HepG2 (cell line): ENCODE measurements at regions not wholly inside any gene's neighbourhood (a gene's known extent, or its start where the extent isn't known, plus 50 kb on each side); places are given as distances from the start of the nearest gene placed in this dataset.
A peak's percentile ranks its signal among the peaks of the same experiment; 100 is the strongest.

Experiments used
- ATAC-seq: fragments of 200-7000 bp; cut with Tn5 transposase; 3 replicates; pipeline ENCODE4 v1.9.1; 2020; ENCODE audit warnings: mild to moderate bottlenecking, moderate library complexity
- BruUV-seq: library from RNA; stranded (reverse); fragments of 400-500 nt; replicated peaks from 2 replicates; lab custom pipeline; 2021; lab: Mats Ljungman, UMichigan
- CTCF ChIA-PET: fragments of 300-600 bp; formaldehyde crosslinking; extraction: SDS; loops from one replicate; lab custom pipeline; 2021; ENCODE audit warnings: low total read pairs, inconsistent platforms, low intra/inter-chr PET ratio; lab: Yijun Ruan, JAX
- POLR2A ChIA-PET: fragments of 350-600 bp; sonication (Branson Sonifier 250); formaldehyde crosslinking; loops from one replicate; lab custom pipeline; 2020; ENCODE audit warnings: antibody characterized with exemption, inconsistent platforms; lab: Yijun Ruan, JAX
- DNase-seq: peaks from one replicate; pipeline ENCODE4 v3.0.0-alpha.2; 2015; ENCODE audit warnings: low spot score
- FAIRE-seq: peaks from 3 replicates; lab custom pipeline; 2011; peaks lifted over from hg19 to GRCh38; lab: Jason Lieb, UNC
- H2AFZ ChIP-seq: one replicate; pipeline ENCODE4 v1.6.1; 2011; ENCODE audit warnings: low read length, inconsistent platforms
- H3K27ac ChIP-seq: fragments of 300-600 bp; 3 replicates; pipeline ENCODE4 v1.8.0; 2011; ENCODE audit warnings: mixed run types, mild to moderate bottlenecking, mixed read lengths, low read length, inconsistent platforms; ENCODE audit not compliant: insufficient read depth; ENCODE audit errors: extremely low read length
- H3K27me3 ChIP-seq, 2 experiments: fragments of 200-600 bp in 1 of 2; 2 replicates in 1 of 2; 3 replicates in 1 of 2; pipeline versions ENCODE4 v1.6.0 to v1.8.0; 2011; ENCODE audit warnings: low read length in 2 of 2, mild to moderate bottlenecking in 2 of 2, moderate library complexity in 2 of 2, inconsistent platforms in 1 of 2; ENCODE audit not compliant: insufficient read depth in 2 of 2, control insufficient read depth in 1 of 2
- H3K36me3 ChIP-seq, 2 experiments: fragments of 200-600 bp in 1 of 2; replicated peaks in 1 of 2; 2 replicates in 1 of 2; 3 replicates in 1 of 2; pipeline versions ENCODE4 v1.5.1 to v1.8.0; 2011; ENCODE audit warnings: low read length in 2 of 2, inconsistent platforms in 1 of 2; ENCODE audit not compliant: insufficient read depth in 2 of 2, control insufficient read depth in 1 of 2
- H3K4me1 ChIP-seq: 2 replicates; pipeline ENCODE4 v1.5.1; 2012; ENCODE audit warnings: low read length, inconsistent platforms; ENCODE audit not compliant: insufficient read depth
- H3K4me2 ChIP-seq: 2 replicates; pipeline ENCODE4 v1.6.0; 2011; ENCODE audit warnings: low read depth, low read length, inconsistent platforms
- H3K4me3 ChIP-seq, 3 experiments: fragments of 200-600 bp in 1 of 3; sonication (generic), shearing (Covaris generic) in 1 of 3; replicated peaks in 1 of 3; 2 replicates each; pipeline ENCODE4 v1.5.1; 2011 to 2016; ENCODE audit warnings: low read length in 3 of 3, inconsistent platforms in 2 of 3, low read depth in 2 of 3, mild to moderate bottlenecking in 2 of 3, control low read depth in 1 of 3, mixed read lengths in 1 of 3; ENCODE audit not compliant: insufficient read depth in 1 of 3
- H3K79me2 ChIP-seq: one replicate; pipeline ENCODE4 v1.6.1; 2011; ENCODE audit warnings: low read length, inconsistent platforms; ENCODE audit not compliant: insufficient read depth
- H3K9ac ChIP-seq: 2 replicates; pipeline ENCODE4 v1.6.0; 2011; ENCODE audit warnings: mild to moderate bottlenecking, low read depth, low read length, inconsistent platforms; ENCODE audit not compliant: insufficient read depth
- H3K9me3 ChIP-seq: 2 replicates; pipeline ENCODE4 v1.5.1; 2012; ENCODE audit warnings: mild to moderate bottlenecking, low read length
- H4K20me1 ChIP-seq: 2 replicates; pipeline ENCODE4 v1.6.0; 2011; ENCODE audit warnings: inconsistent platforms, mild to moderate bottlenecking, low read length, moderate library complexity; ENCODE audit not compliant: insufficient read depth
- ATF7-NPFF ChIP-seq: sonication (generic); formaldehyde crosslinking; IDR thresholded peaks from 2 replicates; pipeline ENCODE4 v1.8.1; 2023; ENCODE audit warnings: mild to moderate bottlenecking, low read depth, missing genetic modification reagents, moderate library complexity
- FOXM1 ChIP-seq: sonication (generic); formaldehyde crosslinking; IDR thresholded peaks from 2 replicates; pipeline ENCODE4 v1.5.0; 2020; ENCODE audit warnings: missing genetic modification reagents
- HNF4G ChIP-seq, 2 experiments: sonication (generic) in 1 of 2; formaldehyde crosslinking in 1 of 2; IDR thresholded peaks; 2 replicates each; pipeline versions ENCODE4 v1.4.0 to v1.6.1; 2011 to 2020; ENCODE audit warnings: borderline replicate concordance in 2 of 2, low read depth in 2 of 2, mild to moderate bottlenecking in 2 of 2, low read length in 1 of 2, missing genetic modification reagents in 1 of 2, moderate library complexity in 1 of 2
- HOXD1 ChIP-seq: sonication (generic); formaldehyde crosslinking; IDR thresholded peaks from 2 replicates; pipeline ENCODE4 v1.5.0; 2020; ENCODE audit warnings: missing genetic modification reagents
- KDM4B ChIP-seq: sonication (generic); formaldehyde crosslinking; IDR thresholded peaks from 2 replicates; pipeline ENCODE4 v1.4.0; 2020; ENCODE audit warnings: missing genetic modification reagents
- MAFK ChIP-seq, 2 experiments: IDR thresholded peaks in 1 of 2; conservative IDR thresholded peaks in 1 of 2; 2 replicates each; pipeline ENCODE4 v1.6.1; 2011; ENCODE audit warnings: improper control_type of control experiment in 2 of 2, low read length in 2 of 2
- PREB ChIP-seq: sonication (generic); formaldehyde crosslinking; IDR thresholded peaks from 2 replicates; pipeline ENCODE4 v1.4.0; 2020; ENCODE audit warnings: missing genetic modification reagents
- RAD21 ChIP-seq: fragments of 450-650 bp; formaldehyde crosslinking; IDR thresholded peaks from 2 replicates; pipeline ENCODE4 v1.5.0; 2020; ENCODE audit warnings: mild to moderate bottlenecking
- STAT6 ChIP-seq: sonication (generic); formaldehyde crosslinking; IDR thresholded peaks from 2 replicates; pipeline ENCODE4 v1.4.0; 2020; ENCODE audit warnings: missing genetic modification reagents, mild to moderate bottlenecking, borderline replicate concordance
- TFDP2 ChIP-seq: sonication (generic); formaldehyde crosslinking; IDR thresholded peaks from 2 replicates; pipeline ENCODE4 v1.4.0; 2020; ENCODE audit warnings: missing genetic modification reagents
- ZNF614 ChIP-seq: IDR thresholded peaks from 2 replicates; pipeline ENCODE4 v1.6.1; 2018; ENCODE audit warnings: missing biosample characterization, missing genetic modification reagents, inconsistent platforms, borderline replicate concordance
- ZNF777 ChIP-seq: sonication (generic); formaldehyde crosslinking; IDR thresholded peaks from 2 replicates; pipeline ENCODE4 v1.4.0; 2020; ENCODE audit warnings: missing genetic modification reagents
- WGBS: methylation state at CpG from one replicate; pipeline ENCODE4 v1.1.6; 2017; ENCODE audit warnings: low lambda C conversion rate; 5-methylcytosine and 5-hydroxymethylcytosine counted together
- in situ Hi-C: cut with HindIII; loops from 2 replicates; pipeline ENCODE4 v1.10.0; 2017; ENCODE audit warnings: low pct_unique_long_range_greater_than_20kb; ENCODE audit not compliant: extremely low pct_ligation_motif_present
- intact Hi-C: fragments of 100-400 bp; cut with micrococcal nuclease; formaldehyde crosslinking; loops from one replicate; pipeline ENCODE4 v1.10.0; 2022; ENCODE audit not compliant: unreplicated experiment

- TF ChIP-seq STAT6 (CRISPR knock-in tag) (no peak), RAD21 (CRISPR knock-in tag) (no peak), HNF4G (IDR thresholded peaks at IDR 0.05; ENCODE audit: borderline replicate concordance, low read depth, low read length) (peak; percentile 42; the same call in 1 of the 2 replicates), HNF4G (CRISPR knock-in tag; IDR thresholded peaks at IDR 0.05; ENCODE audit: borderline replicate concordance, low read depth) (no peak)
Observed at GRCh38 chr4:158020176-158020575, 152.6 kb downstream of the GASK1B start (continued).

- Histone ChIP-seq H3K27ac (no peak overlapping the region), H3K27me3 (no peaks in the 10 kb centered on the region), H3K4me1 (peaks cover 37% of the 10 kb centered on the region), H3K36me3 (no peaks in the 10 kb centered on the region), H2AFZ (no peak overlapping the region), H4K20me1 (no peaks in the 10 kb centered on the region), H3K9me3 (no peaks in the 10 kb centered on the region), H3K4me2 (no peak overlapping the region), H3K4me3 (no peak overlapping the region), H3K9ac (no peak overlapping the region), H3K79me2 (no peaks in the 10 kb centered on the region)
- FAIRE-seq = no peak
- ChIA-PET POLR2A (no interaction called here), CTCF (no interaction called here)
- 96% methylated on average over 1 of the region's 1 CpG for whole genome bisulfite sequencing
- no TSS peak for BruUV-seq
- in situ Hi-C loops = no loop called here
- no peak for DNase-seq
- ATAC-seq = no peak
- TF ChIP-seq TFDP2 (CRISPR knock-in tag) (no peak), HOXD1 (CRISPR knock-in tag) (no peak), MAFK (conservative IDR thresholded peaks at IDR 0.05 in 1 of 2, IDR thresholded peaks at IDR 0.05 in 1 of 2; ENCODE audit: low read length in 2 of 2) (no peak), ZNF614 (CRISPR knock-in tag) (no peak), ATF7-NPFF (CRISPR knock-in tag) (no peak), FOXM1 (no peak), PREB (CRISPR knock-in tag) (no peak), KDM4B (CRISPR knock-in tag) (no peak), ZNF777 (CRISPR knock-in tag) (no peak)
- intact Hi-C loops = no loop called here
Observed at GRCh38 chr4:158018831-158019230, 154.0 kb downstream of the GASK1B start.
